ENCODE measurements at regions not wholly inside any gene's neighbourhood (a gene's known extent, or its start where the extent isn't known, plus 50 kb on each side); places are given as distances from the start of the nearest gene placed in this dataset.

- peak; percentile 30 to 76 (median 64) for TF ChIP-seq CTCF (IDR thresholded peaks at IDR 0.05)
- no peak for TF ChIP-seq POLR2A (IDR thresholded peaks at IDR 0.05)
Measured at GRCh38 chr15:69729167-69729748, 276.6 kb downstream of the RPLP1 start.

All from thyroid gland (tissue), 4 donors.